ENCODE measurements at regions not wholly inside any gene's neighbourhood (a gene's known extent, or its start where the extent isn't known, plus 50 kb on each side); places are given as distances from the start of the nearest gene placed in this dataset.

DNA sequence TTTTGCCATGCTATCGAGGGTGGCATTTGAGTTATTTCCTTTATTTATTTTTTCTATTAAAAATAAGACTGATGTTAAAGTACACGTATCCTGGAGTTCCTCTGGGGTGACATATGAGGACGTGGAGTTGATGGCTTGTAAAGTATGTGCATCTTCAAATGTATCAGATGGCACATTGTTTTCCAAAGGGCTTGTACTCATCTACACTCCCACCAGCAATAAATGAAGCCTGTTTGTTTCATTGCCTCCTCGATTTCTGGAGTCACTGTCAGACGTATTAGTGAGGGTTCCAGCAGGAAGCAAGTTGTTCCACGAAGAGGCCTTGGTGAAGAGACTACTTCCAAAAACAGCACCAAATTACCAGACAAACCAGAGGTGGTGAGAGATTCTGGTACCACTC lies 423.9 kb downstream of the NPHP4 start:
- no peak for DNase-seq
- Histone ChIP-seq H3K4me1 (no peaks in the 10 kb centered on the region), H3K9me3 (no peaks in the 10 kb centered on the region), H3K4me3 (ENCODE audit: low read depth, low read length) (no peak overlapping the region), H3K27me3 (replicated peaks; ENCODE audit: control insufficient read depth, insufficient read depth, low read length) (no peaks in the 10 kb centered on the region), H3K36me3 (ENCODE audit: control insufficient read depth, insufficient read depth, low read length) (no peaks in the 10 kb centered on the region)
- intact Hi-C loops (cut with micrococcal nuclease; ENCODE audit: unreplicated experiment), result no loop called here
- BruUV-seq (replicated peaks), result no TSS peak
- Mint-ChIP-seq H3K9me3 (ENCODE audit: unreplicated experiment) (peaks cover 22% of the 10 kb centered on the region), H3K36me3 (ENCODE audit: insufficient read depth, unreplicated experiment) (no peaks in the 10 kb centered on the region), H3K27ac (ENCODE audit: unreplicated experiment) (no peak overlapping the region), H3K4me3 (ENCODE audit: unreplicated experiment) (no peak overlapping the region), H3K27me3 (ENCODE audit: insufficient read depth, unreplicated experiment) (peaks cover 3% of the 10 kb centered on the region), H3K4me1 (ENCODE audit: low read depth, unreplicated experiment) (no peaks in the 10 kb centered on the region)
- TF ChIP-seq, protein P1, sequence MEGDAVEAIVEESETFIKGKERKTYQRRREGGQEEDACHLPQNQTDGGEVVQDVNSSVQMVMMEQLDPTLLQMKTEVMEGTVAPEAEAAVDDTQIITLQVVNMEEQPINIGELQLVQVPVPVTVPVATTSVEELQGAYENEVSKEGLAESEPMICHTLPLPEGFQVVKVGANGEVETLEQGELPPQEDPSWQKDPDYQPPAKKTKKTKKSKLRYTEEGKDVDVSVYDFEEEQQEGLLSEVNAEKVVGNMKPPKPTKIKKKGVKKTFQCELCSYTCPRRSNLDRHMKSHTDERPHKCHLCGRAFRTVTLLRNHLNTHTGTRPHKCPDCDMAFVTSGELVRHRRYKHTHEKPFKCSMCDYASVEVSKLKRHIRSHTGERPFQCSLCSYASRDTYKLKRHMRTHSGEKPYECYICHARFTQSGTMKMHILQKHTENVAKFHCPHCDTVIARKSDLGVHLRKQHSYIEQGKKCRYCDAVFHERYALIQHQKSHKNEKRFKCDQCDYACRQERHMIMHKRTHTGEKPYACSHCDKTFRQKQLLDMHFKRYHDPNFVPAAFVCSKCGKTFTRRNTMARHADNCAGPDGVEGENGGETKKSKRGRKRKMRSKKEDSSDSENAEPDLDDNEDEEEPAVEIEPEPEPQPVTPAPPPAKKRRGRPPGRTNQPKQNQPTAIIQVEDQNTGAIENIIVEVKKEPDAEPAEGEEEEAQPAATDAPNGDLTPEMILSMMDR (IDR thresholded peaks at IDR 0.05; ENCODE audit: insufficient read depth in 1 of 2, low read depth in 1 of 2, low read length in 1 of 2, severe bottlenecking in 1 of 2, unreplicated experiment in 1 of 2), result no peak
- CTCF ChIA-PET, result no interaction called here
- POLR2A ChIA-PET, result no interaction called here

DNA sequence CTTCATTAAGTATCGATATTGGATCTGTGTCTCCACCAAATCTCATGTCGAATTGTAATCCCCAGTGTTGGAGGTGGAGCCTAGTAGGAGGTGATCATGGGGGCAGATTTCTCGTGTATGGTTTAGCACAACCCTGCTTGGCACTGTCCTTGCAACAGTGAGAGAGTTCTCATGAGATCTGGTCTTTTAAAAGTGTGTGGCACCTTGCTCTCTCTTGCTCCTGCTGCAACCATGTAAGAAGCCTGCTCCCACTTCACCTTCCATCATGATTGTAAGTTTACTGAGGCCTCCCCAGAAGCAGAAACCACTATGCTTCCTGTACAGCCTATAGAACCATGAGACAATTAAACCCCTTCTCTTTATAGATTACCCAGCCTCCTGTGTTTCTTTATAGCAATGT lies 424.4 kb downstream of the NPHP4 start:
- ChIA-PET POLR2A (no interaction called here), CTCF (no interaction called here)
- BruUV-seq (replicated peaks), result no TSS peak
- no peak overlapping the region for H3K27ac Mint-ChIP-seq (ENCODE audit: unreplicated experiment)
- H3K36me3 Mint-ChIP-seq (ENCODE audit: insufficient read depth, unreplicated experiment), result no peaks in the 10 kb centered on the region
- Histone ChIP-seq H3K27me3 (replicated peaks; ENCODE audit: control insufficient read depth, insufficient read depth, low read length) (no peaks in the 10 kb centered on the region), H3K4me1 (no peaks in the 10 kb centered on the region), H3K36me3 (ENCODE audit: control insufficient read depth, insufficient read depth, low read length) (no peaks in the 10 kb centered on the region), H3K4me3 (ENCODE audit: low read depth, low read length) (no peak overlapping the region), H3K9me3 (no peaks in the 10 kb centered on the region)
- intact Hi-C loops (cut with micrococcal nuclease; ENCODE audit: unreplicated experiment), result no loop called here
- TF ChIP-seq, protein P1 (IDR thresholded peaks at IDR 0.05; ENCODE audit: insufficient read depth in 1 of 2, low read depth in 1 of 2, low read length in 1 of 2, severe bottlenecking in 1 of 2, unreplicated experiment in 1 of 2), result no peak
- DNase-seq, result no peak
- H3K27me3 Mint-ChIP-seq (ENCODE audit: insufficient read depth, unreplicated experiment), result peaks cover 3% of the 10 kb centered on the region
- H3K9me3 Mint-ChIP-seq (ENCODE audit: unreplicated experiment), result peaks cover 22% of the 10 kb centered on the region
- no peaks in the 10 kb centered on the region for H3K4me1 Mint-ChIP-seq (ENCODE audit: low read depth, unreplicated experiment)
- H3K4me3 Mint-ChIP-seq (ENCODE audit: unreplicated experiment), result no peak overlapping the region

DNA sequence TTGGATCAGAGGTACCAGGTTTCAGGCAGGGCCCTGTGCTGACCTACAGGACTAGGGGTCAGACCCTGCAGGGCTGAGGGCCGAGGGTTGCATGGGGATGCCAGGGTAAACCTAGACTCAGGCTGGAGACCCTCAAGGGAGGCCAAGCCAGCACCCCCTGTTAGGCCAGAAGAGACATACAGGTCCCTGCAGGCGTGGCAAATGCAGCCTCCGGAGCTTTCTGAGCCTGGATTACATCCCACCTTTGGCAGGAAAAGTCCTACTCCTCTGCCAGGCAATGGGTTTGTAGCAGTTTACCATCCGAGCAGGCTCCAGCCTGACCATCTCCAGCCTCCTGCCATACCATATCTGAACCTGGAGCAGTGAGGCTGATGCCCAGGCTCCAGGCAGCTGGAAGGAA lies 425.3 kb downstream of the NPHP4 start:
- Histone ChIP-seq H3K4me1 (no peaks in the 10 kb centered on the region), H3K4me3 (ENCODE audit: low read depth, low read length) (no peak overlapping the region), H3K9me3 (no peaks in the 10 kb centered on the region), H3K27me3 (replicated peaks; ENCODE audit: control insufficient read depth, insufficient read depth, low read length) (no peaks in the 10 kb centered on the region), H3K36me3 (ENCODE audit: control insufficient read depth, insufficient read depth, low read length) (no peaks in the 10 kb centered on the region)
- no peaks in the 10 kb centered on the region for H3K4me1 Mint-ChIP-seq (ENCODE audit: low read depth, unreplicated experiment)
- TF ChIP-seq, protein P1 (IDR thresholded peaks at IDR 0.05; ENCODE audit: insufficient read depth in 1 of 2, low read depth in 1 of 2, low read length in 1 of 2, severe bottlenecking in 1 of 2, unreplicated experiment in 1 of 2), result no peak
- no peak overlapping the region for H3K27ac Mint-ChIP-seq (ENCODE audit: unreplicated experiment)
- no peak overlapping the region for H3K4me3 Mint-ChIP-seq (ENCODE audit: unreplicated experiment)
- no TSS peak for BruUV-seq (replicated peaks)
- H3K27me3 Mint-ChIP-seq (ENCODE audit: insufficient read depth, unreplicated experiment), result peaks cover 3% of the 10 kb centered on the region
- intact Hi-C loops (cut with micrococcal nuclease; ENCODE audit: unreplicated experiment), result no loop called here
- no peaks in the 10 kb centered on the region for H3K36me3 Mint-ChIP-seq (ENCODE audit: insufficient read depth, unreplicated experiment)
- ChIA-PET CTCF (no interaction called here), POLR2A (no interaction called here)
- DNase-seq, result no peak
- H3K9me3 Mint-ChIP-seq (ENCODE audit: unreplicated experiment), result peaks cover 22% of the 10 kb centered on the region

Data from Caco-2 (cell line).